NCI-H1092 treated with DMSO at 0.1 percent for 48 hours (cell line): ENCODE measurements at regions not wholly inside any gene's neighbourhood (a gene's known extent, or its start where the extent isn't known, plus 50 kb on each side); places are given as distances from the start of the nearest gene placed in this dataset.

Source experiments
- DNase-seq: peaks from one replicate; lab custom pipeline; 2025; lab: John Stamatoyannopoulos, UW

DNA sequence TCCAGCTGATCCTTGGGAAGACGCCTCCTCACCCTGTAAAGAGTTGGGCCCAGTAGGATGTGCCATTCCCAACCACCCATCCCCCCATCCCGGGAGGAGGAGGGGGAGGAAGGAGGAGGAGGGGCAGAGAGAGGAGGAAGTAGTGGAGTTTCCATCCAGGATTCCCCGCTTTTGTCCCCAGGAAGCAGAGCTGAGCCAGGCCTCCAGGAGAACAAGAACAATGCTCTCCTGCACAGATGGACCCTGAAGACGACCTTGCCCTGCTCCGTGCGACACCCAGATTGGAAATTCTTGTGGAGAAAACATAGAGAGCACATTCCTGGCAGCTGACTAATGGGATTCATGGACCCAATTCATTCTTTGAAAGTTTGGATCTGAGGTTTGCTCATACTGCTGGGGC is 132.3 kb upstream of the CRY1 start:
- DNase-seq = no peak

DNA sequence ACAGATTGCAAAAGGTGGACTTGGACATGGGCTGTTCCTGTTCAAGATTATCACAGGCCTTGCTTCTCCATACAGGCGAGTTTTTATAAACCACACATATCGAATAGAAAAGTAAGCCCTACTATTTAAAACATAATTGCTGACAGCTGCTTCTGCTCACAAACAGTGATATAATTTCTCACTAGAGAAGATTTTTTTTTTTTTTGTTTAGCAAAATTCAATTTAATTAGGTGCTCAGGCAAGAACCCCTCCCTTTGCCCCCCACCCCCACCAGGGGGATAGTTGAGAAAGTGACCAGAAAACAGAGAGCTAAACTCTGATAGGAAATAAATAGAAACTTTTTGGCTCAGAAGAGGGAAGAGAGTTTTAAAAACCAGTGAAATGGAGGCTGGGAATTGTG is 132.8 kb upstream of the CRY1 start:
- DNase-seq = no peak

DNA sequence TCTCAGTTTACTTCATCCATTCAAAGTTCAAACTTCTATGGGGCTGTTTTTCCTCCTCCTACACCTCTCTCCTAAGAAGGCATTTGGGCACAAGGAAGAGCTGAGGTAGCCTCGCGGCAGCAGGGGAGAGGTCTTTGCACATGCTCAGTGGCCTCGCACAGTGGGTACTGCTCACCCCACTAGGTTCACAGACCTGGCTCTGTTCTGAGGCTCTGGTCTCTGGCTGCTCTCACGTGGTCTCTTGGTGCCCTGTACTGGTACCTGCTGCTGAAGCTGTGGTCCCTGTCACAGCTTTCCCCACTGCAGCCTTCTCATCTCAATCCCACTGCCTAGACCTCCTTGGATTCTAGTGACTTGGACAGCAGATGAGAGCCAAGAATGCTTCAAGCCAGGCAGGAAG is 134.7 kb upstream of the CRY1 start:
- DNase-seq = no peak

DNA sequence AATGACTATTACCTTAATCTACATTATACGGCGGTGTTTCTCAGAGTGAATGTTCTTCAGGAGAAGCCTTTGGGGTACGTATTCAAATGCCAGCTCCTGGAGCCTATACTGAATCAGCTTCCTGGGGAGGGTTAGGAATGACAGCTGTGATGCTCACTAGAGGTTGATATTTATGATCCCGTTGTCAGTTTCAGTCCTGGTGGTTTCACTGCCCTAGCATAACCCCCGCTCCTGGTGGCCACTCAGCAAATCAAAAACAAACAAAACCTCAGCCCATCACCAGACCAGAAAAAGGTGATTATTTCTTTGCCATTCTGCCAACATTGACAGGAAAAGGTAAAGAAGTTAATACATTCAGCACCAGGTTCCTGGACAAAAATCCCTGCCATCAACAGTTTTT is 136.5 kb upstream of the CRY1 start:
- DNase-seq = no peak

DNA sequence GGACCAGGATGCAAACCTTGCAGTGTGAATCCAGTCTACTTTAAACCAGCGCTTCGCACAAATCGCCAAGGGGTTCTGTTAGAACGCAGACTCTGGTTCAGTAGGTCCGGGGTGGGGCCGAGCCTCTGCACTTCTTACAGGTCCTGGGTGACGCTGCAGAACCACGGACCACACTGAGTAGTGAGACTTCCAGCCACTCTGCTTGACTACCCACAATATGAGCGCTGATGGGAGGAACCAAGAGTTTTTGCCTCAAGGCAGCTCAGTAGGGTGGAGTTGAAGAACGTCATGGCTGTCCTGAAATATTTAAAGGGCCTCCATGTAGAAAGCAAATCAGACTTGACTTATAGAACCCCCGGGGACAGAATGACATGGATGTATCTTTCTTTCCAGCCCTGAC is 138.0 kb upstream of the CRY1 start:
- DNase-seq = no peak

DNA sequence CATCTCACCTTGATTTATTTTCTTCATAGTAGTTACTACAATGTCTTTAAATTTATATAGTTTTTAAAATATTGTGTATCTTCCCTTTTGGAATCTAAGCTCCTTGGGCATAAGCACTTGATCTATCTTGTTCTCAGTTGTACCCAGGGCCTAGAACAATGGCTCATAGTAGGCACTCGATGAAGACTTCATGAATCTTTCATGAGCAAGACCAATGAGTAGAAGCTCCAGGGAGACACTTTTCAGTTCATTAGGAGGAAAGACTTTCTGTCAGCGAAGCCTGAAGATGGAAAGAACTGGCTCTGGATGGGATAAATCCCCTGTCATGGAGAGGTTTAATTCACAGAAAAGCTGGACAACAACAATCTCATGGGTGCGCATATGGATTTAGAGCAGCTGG is 140.2 kb upstream of the CRY1 start:
- DNase-seq = no peak

DNA sequence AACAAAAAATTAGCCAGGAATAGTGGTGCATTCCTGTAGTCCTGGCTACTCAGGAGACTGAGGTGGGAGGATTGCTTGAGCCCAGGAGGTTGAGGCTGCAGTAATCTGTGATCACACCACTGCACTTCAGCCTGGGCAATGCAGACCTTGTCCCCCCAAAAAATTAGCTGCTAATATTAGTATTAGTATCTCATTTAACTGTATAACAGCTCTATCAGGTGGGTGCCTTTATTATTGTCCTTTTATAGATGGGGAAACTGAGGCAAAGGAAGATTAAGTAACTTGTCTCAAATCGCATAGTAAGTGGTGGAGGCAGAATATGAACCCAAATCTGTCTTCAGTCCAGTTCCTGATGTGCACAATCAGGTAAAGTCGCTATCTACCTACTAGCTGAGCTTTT is 142.3 kb upstream of the CRY1 start:
- DNase-seq = no peak

DNA sequence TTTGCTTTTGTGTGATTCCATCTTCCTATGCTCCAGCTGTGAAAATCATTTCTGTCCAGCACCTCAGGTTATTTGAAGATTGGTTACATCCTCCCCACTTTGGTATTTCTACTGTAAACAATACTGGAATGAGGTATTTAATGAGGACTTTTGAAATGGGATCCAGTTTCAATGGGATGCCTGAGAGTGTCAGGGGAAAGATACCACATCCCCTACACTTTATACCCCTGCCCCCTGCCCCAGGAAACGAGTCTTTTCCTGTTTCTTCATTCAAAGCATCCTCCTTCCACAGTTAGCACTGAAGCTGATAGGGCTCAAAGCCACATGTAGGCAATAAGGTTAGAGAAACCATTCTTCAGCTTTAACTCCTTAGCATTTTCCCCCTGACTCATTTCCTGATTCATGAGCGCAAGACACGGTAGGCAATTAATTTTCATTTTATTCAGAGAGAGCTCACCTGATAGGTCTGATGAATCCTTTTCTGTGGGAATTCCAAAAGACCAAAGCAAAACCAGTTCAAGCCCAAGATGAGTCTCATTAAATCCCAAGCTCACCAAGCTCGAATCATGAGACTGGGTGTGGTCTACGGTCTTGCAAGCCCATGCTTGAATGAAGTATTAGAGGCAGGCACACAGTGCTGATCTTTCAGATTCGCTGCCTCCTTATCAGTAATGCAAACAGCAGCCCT is 143.6 kb upstream of the CRY1 start:
- DNase-seq = no peak

DNA sequence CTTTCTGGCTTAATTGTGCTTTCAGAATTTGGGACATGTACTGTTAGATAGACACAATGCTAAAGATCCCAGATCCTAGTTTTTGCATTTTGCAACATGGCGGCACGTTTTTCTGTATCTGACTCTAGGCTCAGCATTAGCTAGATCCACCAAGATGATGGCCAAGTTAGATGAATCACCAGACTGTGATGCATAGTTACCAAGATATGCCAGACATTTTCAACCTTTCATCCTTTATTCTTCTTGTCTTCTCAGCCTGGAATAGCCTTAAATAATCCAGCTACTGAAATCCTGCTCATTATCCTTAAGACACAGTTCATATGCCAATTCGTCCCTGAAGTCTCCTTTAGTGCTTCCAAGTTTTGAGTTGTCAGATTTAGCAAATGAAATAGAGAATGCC is 144.9 kb upstream of the CRY1 start:
- DNase-seq = no peak

DNA sequence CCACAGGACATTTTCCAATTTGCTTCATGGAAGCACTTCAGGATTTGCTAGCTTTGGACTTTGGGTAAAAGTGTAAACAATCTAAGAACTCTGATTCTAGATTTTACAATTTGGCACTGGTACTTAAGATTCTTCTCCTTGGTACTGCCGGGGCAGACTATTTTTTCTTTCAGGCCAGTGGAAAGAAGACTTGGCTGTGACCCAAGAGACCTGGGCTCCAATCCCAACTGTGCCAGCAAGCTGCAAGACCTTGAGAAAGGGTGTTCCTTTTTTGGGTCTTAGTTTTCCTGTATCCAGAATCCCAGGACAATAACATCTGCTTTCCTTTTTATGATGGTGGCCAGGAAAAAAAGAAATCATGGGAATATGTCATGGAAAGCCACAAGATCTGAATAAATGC is 148.1 kb upstream of the CRY1 start:
- DNase-seq = peak; percentile 14

DNA sequence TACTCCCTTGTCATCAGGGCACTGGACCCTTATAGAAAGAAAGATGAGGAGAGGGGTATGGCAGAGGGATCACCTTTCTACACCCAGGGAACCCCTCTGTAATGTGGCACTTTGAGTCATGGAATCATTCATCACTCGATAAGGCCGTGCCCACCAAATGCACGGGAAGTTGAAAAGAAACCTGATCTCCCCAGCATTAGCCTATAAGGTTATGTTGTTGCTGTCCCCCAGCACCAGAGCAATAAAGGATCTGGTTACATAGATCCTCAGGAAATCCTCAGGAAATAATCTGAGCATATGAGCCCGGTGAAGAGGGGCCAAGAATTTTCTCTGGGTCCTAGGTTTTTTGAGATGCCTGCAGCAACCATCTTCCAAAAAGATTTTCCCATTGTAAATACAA is 148.8 kb upstream of the CRY1 start:
- DNase-seq = peak; percentile 22

DNA sequence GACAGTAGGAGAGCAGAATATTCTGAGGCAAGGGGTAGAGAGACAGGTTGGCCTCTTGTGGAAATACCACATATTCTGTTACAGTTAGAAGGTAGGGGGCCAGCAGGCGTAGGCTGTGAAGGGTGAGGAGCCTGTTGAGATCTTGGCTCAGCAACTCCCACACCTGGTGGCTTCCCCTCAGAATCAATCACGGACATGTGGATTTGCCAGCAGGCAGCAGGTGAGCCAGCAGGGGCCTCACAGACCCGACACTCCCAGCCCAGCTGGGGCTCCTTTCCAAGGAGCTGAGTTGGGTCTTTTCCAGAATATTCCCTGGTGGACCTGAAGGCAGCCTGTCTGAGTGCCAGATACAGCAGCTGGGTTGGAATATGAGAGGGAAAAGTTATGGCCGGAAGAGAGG is 150.0 kb upstream of the CRY1 start:
- peak; percentile 89 for DNase-seq

DNA sequence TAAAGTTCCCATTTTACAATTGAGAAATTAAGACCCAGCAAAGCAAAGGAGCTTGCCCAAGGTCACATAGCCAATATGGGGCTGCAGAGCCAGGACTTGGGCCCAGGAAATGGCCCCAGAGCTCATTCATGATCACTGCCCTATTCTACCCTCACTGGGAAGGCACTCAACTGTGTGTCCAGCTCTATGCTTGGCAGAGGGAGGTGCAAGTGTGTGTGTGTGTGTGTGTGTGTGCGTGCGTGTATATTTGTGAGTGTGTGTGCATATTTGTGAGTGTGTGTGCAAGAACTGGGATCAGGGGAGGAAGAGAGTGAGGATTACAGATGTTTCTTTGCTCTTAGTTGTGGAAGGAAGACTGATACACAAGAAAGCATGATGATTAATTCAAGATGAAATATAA is 151.2 kb upstream of the CRY1 start:
- no peak for DNase-seq

DNA sequence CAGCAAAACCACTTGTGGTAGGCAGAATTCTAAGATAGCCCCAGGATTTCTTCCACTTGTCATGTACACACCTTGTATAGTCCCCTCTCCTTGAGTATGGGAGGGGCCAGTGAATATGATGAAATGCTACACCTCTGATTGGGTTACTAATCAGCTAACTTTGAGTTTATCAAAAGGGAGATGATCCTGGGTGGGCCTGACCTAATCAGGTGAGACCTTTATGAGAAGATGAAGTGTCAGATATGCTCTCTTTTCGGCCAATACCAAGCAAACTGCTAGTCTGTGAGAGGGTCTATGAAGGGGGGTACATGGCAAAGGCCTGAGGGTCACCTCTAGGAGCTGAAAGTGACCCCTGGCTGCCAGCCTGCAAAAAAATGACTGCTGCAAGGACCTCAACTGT is 154.3 kb upstream of the CRY1 start:
- no peak for DNase-seq

DNA sequence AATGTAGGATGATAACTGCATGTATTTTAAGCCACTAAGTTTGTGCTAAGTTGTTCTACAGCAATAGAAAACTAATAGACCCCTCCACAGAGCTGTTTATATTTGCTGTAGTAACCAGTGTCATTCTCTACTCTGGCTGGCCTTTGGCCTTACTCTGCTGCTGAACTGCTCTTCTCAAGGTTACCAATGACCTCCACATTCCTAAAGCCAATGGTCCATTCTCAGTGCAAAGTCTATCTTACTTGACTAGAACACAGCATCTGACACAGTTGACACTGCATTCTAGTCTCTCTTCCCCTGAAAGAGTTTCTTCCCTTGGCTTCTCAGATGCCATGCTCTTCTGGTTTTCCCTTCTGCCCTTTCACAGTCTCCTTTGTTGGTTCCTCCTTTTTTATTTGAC is 154.8 kb upstream of the CRY1 start:
- no peak for DNase-seq

DNA sequence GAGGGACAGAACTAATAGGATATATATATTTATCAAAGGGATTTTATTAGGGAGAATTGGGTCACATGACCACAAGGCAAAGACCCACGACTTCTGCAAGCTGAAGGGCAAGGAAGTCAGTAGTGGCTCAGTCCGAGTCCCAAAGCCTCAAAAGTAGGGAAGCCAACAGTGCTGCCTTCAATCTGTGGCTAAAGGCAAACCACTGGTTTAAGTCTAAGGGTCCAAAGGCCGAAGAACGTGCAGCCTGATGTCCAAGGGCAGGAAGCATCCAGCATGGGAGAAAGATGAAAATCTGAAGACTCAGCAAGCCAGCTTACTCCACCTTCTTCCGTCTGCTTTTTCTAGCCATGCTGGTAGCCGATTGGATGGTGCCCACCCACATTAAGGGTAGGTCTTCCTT is 157.9 kb upstream of the CRY1 start:
- DNase-seq = no peak

DNA sequence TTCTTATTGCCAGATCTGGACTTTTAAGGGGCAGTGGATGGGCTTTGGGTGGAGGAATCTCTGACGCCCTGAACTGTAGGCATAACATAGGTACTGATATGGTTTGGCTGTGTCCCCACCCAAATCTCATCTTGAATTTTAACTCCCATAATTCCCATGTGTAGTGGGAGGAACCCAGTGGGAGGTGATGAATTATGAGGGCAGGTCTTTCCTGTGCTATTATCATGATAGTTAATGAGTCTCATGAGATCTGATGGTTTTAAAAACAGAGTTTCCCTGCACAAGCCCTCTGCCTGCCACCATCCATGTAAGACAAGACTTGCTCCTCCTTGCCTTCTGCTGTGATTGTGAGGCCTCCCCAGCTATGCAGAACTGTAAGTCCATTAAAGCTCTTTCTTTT is 160.0 kb upstream of the CRY1 start:
- DNase-seq = no peak

DNA sequence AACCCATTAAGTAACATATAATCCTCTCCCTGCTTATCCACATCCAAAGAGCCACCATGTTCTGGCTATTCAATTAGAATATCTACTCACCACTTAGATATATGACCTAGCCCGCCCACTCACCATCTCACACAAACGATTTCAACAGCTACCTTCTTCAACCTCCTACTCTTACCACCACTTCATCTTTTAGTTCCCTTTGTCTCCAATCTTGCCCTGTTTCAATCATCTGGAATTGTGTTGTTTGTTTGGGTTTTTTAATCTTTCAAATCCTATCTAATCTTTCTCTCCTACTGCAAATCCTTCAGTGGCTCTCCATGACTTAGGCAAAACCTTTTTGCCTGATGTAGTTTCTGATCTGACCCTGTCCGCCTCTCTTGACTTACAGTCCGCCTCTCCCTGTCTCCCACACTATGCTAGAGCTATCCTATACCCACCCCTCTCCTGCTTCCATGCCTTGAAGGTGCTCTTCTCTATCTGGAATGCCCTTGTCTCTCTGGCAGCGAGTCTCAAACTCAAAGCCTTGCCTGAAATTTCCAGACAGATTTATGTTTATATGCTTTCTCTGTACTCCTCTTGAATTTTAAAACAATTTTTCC is 161.0 kb upstream of the CRY1 start:
- no peak for DNase-seq

DNA sequence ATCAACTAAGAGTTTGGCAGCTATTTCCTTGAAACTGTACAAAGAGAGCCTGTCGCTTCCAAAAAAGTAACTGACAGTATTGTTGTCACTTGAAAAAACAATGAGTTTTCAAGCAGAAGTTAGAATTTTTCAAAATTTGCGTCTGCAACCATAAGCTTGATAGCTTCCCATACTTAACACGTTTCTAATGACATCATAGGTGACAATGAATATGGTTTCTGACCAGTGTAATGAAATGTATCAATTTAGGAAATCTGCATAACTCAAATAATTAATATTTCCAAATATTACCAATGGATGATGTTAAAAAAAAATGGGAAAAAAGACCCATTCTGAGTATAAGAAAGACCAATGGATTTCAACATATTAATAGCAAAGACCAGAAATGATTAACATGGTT is 165.4 kb upstream of the CRY1 start:
- no peak for DNase-seq

DNA sequence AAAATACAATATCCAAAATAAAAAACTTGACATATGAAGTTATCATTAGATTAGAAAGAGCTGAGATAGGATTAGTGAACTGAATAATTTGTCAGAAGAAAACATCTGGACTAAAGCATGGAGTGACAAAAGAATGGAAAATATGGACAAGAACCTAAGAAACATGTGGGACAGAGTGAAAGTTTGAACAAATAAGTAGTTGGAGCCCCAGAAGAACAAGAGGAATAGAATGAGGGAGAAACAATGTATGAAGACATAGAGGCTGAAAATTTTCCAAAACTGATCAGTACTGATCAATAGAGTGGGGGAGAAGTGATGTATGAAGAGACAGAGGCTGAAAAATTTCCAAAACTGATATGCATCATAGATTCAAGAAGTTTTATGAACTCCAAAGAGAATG is 170.6 kb upstream of the CRY1 start:
- DNase-seq = no peak

DNA sequence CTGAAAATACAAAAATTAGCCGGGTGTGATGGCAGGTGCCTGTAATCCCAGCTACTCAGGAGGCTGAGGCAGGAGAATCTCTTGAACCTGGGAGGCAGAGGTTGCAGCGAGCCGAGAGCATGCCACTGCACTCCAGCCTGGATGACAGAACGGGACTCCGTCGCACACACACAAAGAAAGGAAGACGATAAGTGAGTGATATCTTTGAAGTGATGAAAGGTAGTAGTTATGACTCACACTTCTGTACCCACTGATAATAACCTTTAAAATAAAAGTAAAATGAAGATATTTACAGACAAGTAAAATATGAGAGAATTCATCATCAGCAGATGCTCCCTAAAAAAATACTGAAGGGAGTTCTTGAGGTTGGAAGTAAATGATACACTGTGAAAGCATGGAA is 171.3 kb upstream of the CRY1 start:
- no peak for DNase-seq

DNA sequence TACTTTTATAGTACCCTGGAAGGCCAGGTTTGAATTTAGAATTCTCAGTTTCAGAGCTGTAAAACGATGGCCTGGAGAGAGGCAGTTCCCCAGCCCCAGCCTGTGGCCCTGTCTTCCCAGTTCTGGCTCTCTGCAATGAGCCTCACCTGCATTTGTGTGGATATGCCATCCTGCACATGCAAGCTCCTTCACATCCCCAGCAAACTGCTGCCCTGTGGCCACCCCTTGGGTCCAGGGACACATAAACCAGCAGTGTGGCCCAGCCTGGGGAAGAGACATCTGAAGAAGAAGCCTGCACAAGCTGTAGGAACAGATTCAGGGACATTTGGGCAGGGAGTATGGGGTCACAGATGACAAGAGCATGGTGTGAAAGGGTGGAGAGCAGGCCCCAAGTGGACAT is 174.3 kb upstream of the CRY1 start:
- no peak for DNase-seq

DNA sequence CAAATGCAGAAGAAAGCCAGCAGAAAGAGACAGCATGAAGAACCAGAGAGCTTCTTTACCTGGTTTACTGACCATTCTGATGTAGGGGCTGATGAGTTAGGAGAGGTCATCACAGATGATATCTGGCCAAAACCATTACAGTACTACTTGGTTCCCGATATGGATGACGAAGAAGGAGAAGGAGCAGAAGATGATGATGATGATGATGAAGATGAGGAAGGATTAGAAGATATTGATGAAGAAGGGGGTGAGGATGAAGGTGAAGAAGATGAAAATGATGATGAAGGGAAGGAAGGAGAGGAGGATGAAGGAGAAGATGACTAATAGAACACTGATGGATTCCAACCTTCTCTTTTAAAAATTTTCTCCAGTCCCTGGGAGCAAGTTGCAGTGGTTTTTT is 178.2 kb upstream of the CRY1 start:
- no peak for DNase-seq

DNA sequence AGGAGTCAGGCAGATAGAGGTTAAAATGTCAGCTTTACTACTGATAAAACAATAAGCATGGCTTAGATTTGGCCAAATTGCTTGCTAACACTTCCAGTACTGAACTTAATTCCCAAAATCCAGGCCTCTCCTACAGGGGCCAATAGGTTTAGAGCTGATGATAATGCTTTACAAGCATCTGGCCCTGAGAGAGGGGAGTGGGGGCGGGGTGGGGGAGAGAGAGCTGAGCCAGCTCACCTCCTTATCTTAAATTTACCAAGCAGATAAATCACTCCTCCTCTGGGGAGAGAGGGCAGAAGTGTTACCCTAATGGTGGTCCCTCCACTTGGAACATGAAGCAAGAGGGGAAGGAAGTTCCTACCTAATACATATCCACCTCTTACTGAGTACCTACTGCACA is 182.2 kb upstream of the CRY1 start:
- DNase-seq = no peak

DNA sequence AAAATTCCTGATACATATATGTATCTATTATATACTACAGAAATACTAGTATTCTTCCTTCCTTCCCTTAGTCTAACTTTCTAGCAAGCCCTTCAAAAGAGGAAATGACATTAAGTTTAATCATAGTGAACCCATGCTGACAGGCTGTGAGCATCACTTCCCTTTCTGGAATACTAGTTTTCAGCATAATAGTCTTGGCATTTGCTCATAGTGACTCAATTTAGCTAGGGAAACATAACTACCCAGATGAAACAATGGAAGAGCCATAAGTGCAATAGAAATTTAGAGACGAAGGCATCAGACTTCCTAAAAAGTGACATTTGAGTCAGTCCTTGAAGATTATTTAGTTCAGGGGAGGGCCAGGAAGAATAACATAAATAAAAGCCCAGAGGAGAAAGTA is 184.5 kb upstream of the CRY1 start:
- no peak for DNase-seq
